ENCODE measurements at regions not wholly inside any gene's neighbourhood (a gene's known extent, or its start where the extent isn't known, plus 50 kb on each side); places are given as distances from the start of the nearest gene placed in this dataset.

GRCh38 chr11:15484398-15484797 is 369.7 kb downstream of the INSC start:
- DNase-seq (ENCODE audit: low spot score) = no peak

GRCh38 chr11:15485432-15485831 is 370.7 kb downstream of the INSC start:
- no peak for DNase-seq (ENCODE audit: low spot score)

GRCh38 chr11:15489281-15489680 is 374.6 kb downstream of the INSC start:
- no peak for DNase-seq (ENCODE audit: low spot score)

- DNase-seq (ENCODE audit: low spot score) = no peak
These were observed 375.8 kb downstream of the INSC start for GRCh38 chr11:15490535-15490934.

GRCh38 chr11:15493066-15493465 is 378.3 kb downstream of the INSC start:
- peak; percentile 63 for DNase-seq (ENCODE audit: low spot score)

- peak; percentile 92 for DNase-seq (ENCODE audit: low spot score)
These were observed 379.3 kb downstream of the INSC start for GRCh38 chr11:15493921-15494620.

GRCh38 chr11:15494740-15495139 is 380.0 kb downstream of the INSC start:
- DNase-seq (ENCODE audit: low spot score) = peak; percentile 28

GRCh38 chr11:15495462-15495861 is 380.7 kb downstream of the INSC start:
- no peak for DNase-seq (ENCODE audit: low spot score)

GRCh38 chr11:15497366-15497765 is 382.6 kb downstream of the INSC start:
- no peak for DNase-seq (ENCODE audit: low spot score)

GRCh38 chr11:15499674-15500073 is 385.0 kb downstream of the INSC start:
- DNase-seq (ENCODE audit: low spot score) = no peak

GRCh38 chr11:15500643-15501042 is 385.9 kb downstream of the INSC start:
- DNase-seq (ENCODE audit: low spot score) = no peak

GRCh38 chr11:15501566-15501965 is 386.8 kb downstream of the INSC start:
- no peak for DNase-seq (ENCODE audit: low spot score)

- DNase-seq (ENCODE audit: low spot score) = no peak
These were observed 390.4 kb downstream of the INSC start for GRCh38 chr11:15505155-15505554.

- DNase-seq (ENCODE audit: low spot score) = peak; percentile 96
These were observed 392.9 kb downstream of the INSC start for GRCh38 chr11:15507592-15507991.

GRCh38 chr11:15509082-15509481 is 394.4 kb downstream of the INSC start:
- no peak for DNase-seq (ENCODE audit: low spot score)

- DNase-seq (ENCODE audit: low spot score) = no peak
These were observed 404.5 kb downstream of the INSC start for GRCh38 chr11:15519124-15519791.

GRCh38 chr11:15519911-15520310 is 405.2 kb downstream of the INSC start:
- DNase-seq (ENCODE audit: low spot score) = no peak

- no peak for DNase-seq (ENCODE audit: low spot score)
These were observed 408.8 kb downstream of the INSC start for GRCh38 chr11:15523543-15523942.

- DNase-seq (ENCODE audit: low spot score) = no peak
These were observed 410.9 kb downstream of the INSC start for GRCh38 chr11:15525582-15525981.

GRCh38 chr11:15526032-15526431 is 411.3 kb downstream of the INSC start:
- no peak for DNase-seq (ENCODE audit: low spot score)

- DNase-seq (ENCODE audit: low spot score) = no peak
These were observed 412.2 kb downstream of the INSC start for GRCh38 chr11:15526859-15527450.

GRCh38 chr11:15532432-15532831 is 417.7 kb downstream of the INSC start:
- no peak for DNase-seq (ENCODE audit: low spot score)

GRCh38 chr11:15534266-15534665 is 419.5 kb downstream of the INSC start:
- DNase-seq (ENCODE audit: low spot score) = no peak
